CD4-positive, alpha-beta T cell (primary cell): ENCODE measurements at regions not wholly inside any gene's neighbourhood (a gene's known extent, or its start where the extent isn't known, plus 50 kb on each side); places are given as distances from the start of the nearest gene placed in this dataset.

Experiments used
- ATAC-seq: fragments of 200-7000 bp; cut with Tn5 transposase; one replicate; pipeline ENCODE4 v1.10.0; 2022; ENCODE audit warnings: mild to moderate bottlenecking; ENCODE audit not compliant: poor library complexity
- CTCF ChIA-PET: fragments of 350-600 bp; sonication (Branson Sonifier 250); formaldehyde crosslinking; loops from one replicate; lab custom pipeline; 2021; ENCODE audit warnings: antibody characterized with exemption, inconsistent platforms; lab: Charles Lee
- POLR2A ChIA-PET: fragments of 350-600 bp; sonication (Branson Sonifier 250); formaldehyde crosslinking; loops from one replicate; lab custom pipeline; 2021; ENCODE audit warnings: antibody characterized with exemption, inconsistent platforms; lab: Charles Lee
- DNase-seq, 14 experiments: peaks; one replicate each; pipeline ENCODE4 v3.0.0-alpha.2; 2013 to 2020; ENCODE audit warnings: mixed read lengths in 2 of 14
- H3K27ac ChIP-seq, 2 donors: one replicate each; pipeline versions ENCODE4 v1.5.1 to v1.7.0; 2013; ENCODE audit warnings: low read length in 2 of 2, low read depth in 1 of 2, mild to moderate bottlenecking in 1 of 2
- H3K27me3 ChIP-seq, 2 experiments: 1 replicate in 1 of 2; 2 replicates in 1 of 2; pipeline versions ENCODE4 v1.6.1 to v1.7.0; 2013; ENCODE audit warnings: low read length in 2 of 2, control low read depth in 1 of 2, mild to moderate bottlenecking in 1 of 2, moderate library complexity in 1 of 2; ENCODE audit not compliant: insufficient read depth in 2 of 2, control insufficient read depth in 1 of 2
- H3K36me3 ChIP-seq: one replicate; pipeline ENCODE4 v1.6.1; 2013; ENCODE audit warnings: low read length, control low read depth; ENCODE audit not compliant: insufficient read depth
- H3K4me1 ChIP-seq: one replicate; pipeline ENCODE4 v1.6.1; 2013; ENCODE audit warnings: low read length, control low read depth; ENCODE audit not compliant: insufficient read depth
- H3K4me3 ChIP-seq: one replicate; pipeline ENCODE4 v1.5.1; 2013; ENCODE audit warnings: mild to moderate bottlenecking, low read length, moderate library complexity
- H3K9me3 ChIP-seq, 2 experiments: 1 replicate in 1 of 2; 2 replicates in 1 of 2; pipeline versions ENCODE4 v1.6.1 to v1.7.0; 2013; ENCODE audit warnings: low read length in 2 of 2, mild to moderate bottlenecking in 2 of 2, control low read depth in 1 of 2, moderate library complexity in 1 of 2; ENCODE audit not compliant: control insufficient read depth in 1 of 2, insufficient read depth in 1 of 2
- H3K27ac Mint-ChIP-seq: one replicate; pipeline ENCODE4 v1.8.0; 2020; ENCODE audit warnings: mixed read lengths
- H3K27me3 Mint-ChIP-seq: one replicate; pipeline ENCODE4 v1.8.0; 2021; ENCODE audit warnings: mixed read lengths
- H3K36me3 Mint-ChIP-seq: one replicate; pipeline ENCODE4 v1.8.0; 2021; ENCODE audit warnings: low read depth, mixed read lengths
- H3K4me1 Mint-ChIP-seq: one replicate; pipeline ENCODE4 v1.8.0; 2021; ENCODE audit warnings: low read depth, mixed read lengths
- H3K4me3 Mint-ChIP-seq: one replicate; pipeline ENCODE4 v1.8.0; 2020; ENCODE audit warnings: mild to moderate bottlenecking, mixed read lengths
- H3K9me3 Mint-ChIP-seq: one replicate; pipeline ENCODE4 v1.8.0; 2020; ENCODE audit warnings: mixed read lengths
- CTCF ChIP-seq: fragments of 200-600 bp; IDR thresholded peaks from one replicate; pipeline ENCODE4 v1.8.0; 2022; ENCODE audit warnings: antibody characterized with exemption, mild to moderate bottlenecking
- intact Hi-C, 2 experiments: fragments of 100-400 bp; cut with DNase I in 1 of 2; cut with micrococcal nuclease in 1 of 2; formaldehyde crosslinking; loops; one replicate each; pipeline versions ENCODE4 v1.15.1 to v1.9.0; 2023 to 2025; cut with DNase I, micrococcal nuclease

- no peak overlapping the region for H3K4me3 Mint-ChIP-seq
- H3K27ac Mint-ChIP-seq = no peak overlapping the region
- ATAC-seq (no peak), DNase-seq (no peak)
- Histone ChIP-seq H3K27ac (no peak overlapping the region), H3K27me3 (peaks cover 4 to 20% of the 10 kb centered on the region in 2 experiments), H3K36me3 (no peaks in the 10 kb centered on the region), H3K4me3 (no peak overlapping the region), H3K9me3 (no peaks in the 10 kb centered on the region), H3K4me1 (no peaks in the 10 kb centered on the region)
- no peaks in the 10 kb centered on the region for H3K36me3 Mint-ChIP-seq
- intact Hi-C loops = no loop called here
- no peak for TF ChIP-seq CTCF
- no peaks in the 10 kb centered on the region for H3K4me1 Mint-ChIP-seq
- H3K27me3 Mint-ChIP-seq = peaks cover 35% of the 10 kb centered on the region
- H3K9me3 Mint-ChIP-seq = no peaks in the 10 kb centered on the region
- POLR2A ChIA-PET = no interaction called here
- CTCF ChIA-PET = no interaction called here
Observed at GRCh38 chr10:118537623-118538022, 57.8 kb downstream of the PRLHR start.

GRCh38 chr10:118534136-118534535, 61.3 kb downstream of the PRLHR start:
- no peaks in the 10 kb centered on the region for H3K36me3 Mint-ChIP-seq
- Histone ChIP-seq H3K27me3 (no peaks in the 10 kb centered on the region), H3K4me3 (no peak overlapping the region), H3K9me3 (no peaks in the 10 kb centered on the region), H3K36me3 (no peaks in the 10 kb centered on the region), H3K4me1 (no peaks in the 10 kb centered on the region), H3K27ac (no peak overlapping the region)
- no peak for DNase-seq
- no peak for ATAC-seq
- POLR2A ChIA-PET = no interaction called here
- no peak for TF ChIP-seq CTCF
- H3K27me3 Mint-ChIP-seq = peaks cover 11% of the 10 kb centered on the region
- CTCF ChIA-PET = no interaction called here
- no peak overlapping the region for H3K4me3 Mint-ChIP-seq
- H3K27ac Mint-ChIP-seq = no peak overlapping the region
- H3K4me1 Mint-ChIP-seq = no peaks in the 10 kb centered on the region
- no peaks in the 10 kb centered on the region for H3K9me3 Mint-ChIP-seq
- intact Hi-C loops = no loop called here

GRCh38 chr10:118531105-118531852, 64.2 kb downstream of the PRLHR start:
- no peak overlapping the region for H3K4me3 ChIP-seq
- no peaks in the 10 kb centered on the region for H3K36me3 ChIP-seq
- no peak for TF ChIP-seq CTCF
- ATAC-seq = no peak
- ChIA-PET CTCF (no interaction called here), POLR2A (no interaction called here)
- Mint-ChIP-seq H3K27ac (no peak overlapping the region), H3K27me3 (peaks cover 29% of the 10 kb centered on the region), H3K4me3 (no peak overlapping the region), H3K36me3 (no peaks in the 10 kb centered on the region), H3K4me1 (no peaks in the 10 kb centered on the region), H3K9me3 (no peaks in the 10 kb centered on the region)
- H3K4me1 ChIP-seq = no peaks in the 10 kb centered on the region
- DNase-seq = peak in 2 of 14 experiments; percentile 26 to 32
- no peaks in the 10 kb centered on the region for H3K27me3 ChIP-seq
- no peak overlapping the region for H3K27ac ChIP-seq
- no peaks in the 10 kb centered on the region for H3K9me3 ChIP-seq
- intact Hi-C loops = no loop called here
